ENCODE measurements at regions not wholly inside any gene's neighbourhood (a gene's known extent, or its start where the extent isn't known, plus 50 kb on each side); places are given as distances from the start of the nearest gene placed in this dataset.

DNA sequence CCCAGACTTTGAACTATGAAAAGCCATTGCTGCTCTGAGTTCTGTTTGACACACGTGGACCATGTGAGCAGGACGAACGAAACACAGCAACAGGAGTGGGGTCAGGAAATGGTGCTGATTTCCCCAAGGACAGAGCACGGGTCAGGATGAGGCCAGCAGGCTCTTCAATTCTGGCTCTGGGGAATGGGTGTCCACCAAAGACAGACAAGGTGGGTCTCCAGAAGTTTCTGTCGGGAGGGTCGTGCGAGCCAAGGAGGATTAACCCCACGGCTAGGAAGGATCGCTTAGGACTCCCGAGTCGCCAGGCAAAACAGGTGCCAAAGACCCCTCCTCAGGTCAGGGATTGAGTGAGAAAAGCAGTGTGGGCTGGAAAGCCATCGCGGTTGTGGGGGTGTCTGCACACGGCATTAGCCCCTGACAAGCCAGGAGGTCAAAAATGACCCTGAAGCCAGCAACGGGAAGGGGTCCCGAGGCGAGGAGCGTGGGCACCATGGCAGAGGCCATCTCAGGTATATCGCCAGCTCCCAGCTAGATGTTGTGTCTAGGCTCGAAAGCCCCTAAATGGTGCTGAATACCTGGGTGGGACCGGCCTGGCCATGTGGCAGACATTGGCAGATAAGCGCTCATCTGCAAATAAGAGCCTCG lies 213.9 kb upstream of the SALL3 start:
- no peaks in the 10 kb centered on the region for H3K36me3 ChIP-seq (ENCODE audit: insufficient read depth, low read length)
- no peaks in the 10 kb centered on the region for H3K9me3 ChIP-seq (ENCODE audit: low read length)
- H3K27me3 ChIP-seq (ENCODE audit: insufficient read depth, low read depth, low read length) = no peaks in the 10 kb centered on the region
- no peak overlapping the region for H3K4me2 ChIP-seq (ENCODE audit: low read length)
- no peaks in the 10 kb centered on the region for H3K79me2 ChIP-seq (replicated peaks; ENCODE audit: insufficient read depth, low read length)
- no peak overlapping the region for H3K4me3 ChIP-seq (ENCODE audit: low read length)
- TF ChIP-seq TAF1 (IDR thresholded peaks at IDR 0.05; ENCODE audit: low read depth) (no peak), POLR2AphosphoS5 (IDR thresholded peaks at IDR 0.05) (no peak), EZH2 (IDR thresholded peaks at IDR 0.05; ENCODE audit: borderline replicate concordance, insufficient read depth, low read length, poor library complexity, severe bottlenecking) (no peak), MXI1 (conservative IDR thresholded peaks at IDR 0.05; ENCODE audit: poor library complexity, severe bottlenecking) (no peak), EP300 (conservative IDR thresholded peaks at IDR 0.05; ENCODE audit: poor library complexity, severe bottlenecking) (no peak), RAD21 (conservative IDR thresholded peaks at IDR 0.05) (no peak), SMC3 (conservative IDR thresholded peaks at IDR 0.05; ENCODE audit: poor library complexity) (no peak)
- TF ChIP-seq, protein P1, sequence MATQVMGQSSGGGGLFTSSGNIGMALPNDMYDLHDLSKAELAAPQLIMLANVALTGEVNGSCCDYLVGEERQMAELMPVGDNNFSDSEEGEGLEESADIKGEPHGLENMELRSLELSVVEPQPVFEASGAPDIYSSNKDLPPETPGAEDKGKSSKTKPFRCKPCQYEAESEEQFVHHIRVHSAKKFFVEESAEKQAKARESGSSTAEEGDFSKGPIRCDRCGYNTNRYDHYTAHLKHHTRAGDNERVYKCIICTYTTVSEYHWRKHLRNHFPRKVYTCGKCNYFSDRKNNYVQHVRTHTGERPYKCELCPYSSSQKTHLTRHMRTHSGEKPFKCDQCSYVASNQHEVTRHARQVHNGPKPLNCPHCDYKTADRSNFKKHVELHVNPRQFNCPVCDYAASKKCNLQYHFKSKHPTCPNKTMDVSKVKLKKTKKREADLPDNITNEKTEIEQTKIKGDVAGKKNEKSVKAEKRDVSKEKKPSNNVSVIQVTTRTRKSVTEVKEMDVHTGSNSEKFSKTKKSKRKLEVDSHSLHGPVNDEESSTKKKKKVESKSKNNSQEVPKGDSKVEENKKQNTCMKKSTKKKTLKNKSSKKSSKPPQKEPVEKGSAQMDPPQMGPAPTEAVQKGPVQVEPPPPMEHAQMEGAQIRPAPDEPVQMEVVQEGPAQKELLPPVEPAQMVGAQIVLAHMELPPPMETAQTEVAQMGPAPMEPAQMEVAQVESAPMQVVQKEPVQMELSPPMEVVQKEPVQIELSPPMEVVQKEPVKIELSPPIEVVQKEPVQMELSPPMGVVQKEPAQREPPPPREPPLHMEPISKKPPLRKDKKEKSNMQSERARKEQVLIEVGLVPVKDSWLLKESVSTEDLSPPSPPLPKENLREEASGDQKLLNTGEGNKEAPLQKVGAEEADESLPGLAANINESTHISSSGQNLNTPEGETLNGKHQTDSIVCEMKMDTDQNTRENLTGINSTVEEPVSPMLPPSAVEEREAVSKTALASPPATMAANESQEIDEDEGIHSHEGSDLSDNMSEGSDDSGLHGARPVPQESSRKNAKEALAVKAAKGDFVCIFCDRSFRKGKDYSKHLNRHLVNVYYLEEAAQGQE (IDR thresholded peaks at IDR 0.05; ENCODE audit: borderline replicate concordance) = no peak
- TF ChIP-seq, protein P2, sequence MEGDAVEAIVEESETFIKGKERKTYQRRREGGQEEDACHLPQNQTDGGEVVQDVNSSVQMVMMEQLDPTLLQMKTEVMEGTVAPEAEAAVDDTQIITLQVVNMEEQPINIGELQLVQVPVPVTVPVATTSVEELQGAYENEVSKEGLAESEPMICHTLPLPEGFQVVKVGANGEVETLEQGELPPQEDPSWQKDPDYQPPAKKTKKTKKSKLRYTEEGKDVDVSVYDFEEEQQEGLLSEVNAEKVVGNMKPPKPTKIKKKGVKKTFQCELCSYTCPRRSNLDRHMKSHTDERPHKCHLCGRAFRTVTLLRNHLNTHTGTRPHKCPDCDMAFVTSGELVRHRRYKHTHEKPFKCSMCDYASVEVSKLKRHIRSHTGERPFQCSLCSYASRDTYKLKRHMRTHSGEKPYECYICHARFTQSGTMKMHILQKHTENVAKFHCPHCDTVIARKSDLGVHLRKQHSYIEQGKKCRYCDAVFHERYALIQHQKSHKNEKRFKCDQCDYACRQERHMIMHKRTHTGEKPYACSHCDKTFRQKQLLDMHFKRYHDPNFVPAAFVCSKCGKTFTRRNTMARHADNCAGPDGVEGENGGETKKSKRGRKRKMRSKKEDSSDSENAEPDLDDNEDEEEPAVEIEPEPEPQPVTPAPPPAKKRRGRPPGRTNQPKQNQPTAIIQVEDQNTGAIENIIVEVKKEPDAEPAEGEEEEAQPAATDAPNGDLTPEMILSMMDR (IDR thresholded peaks at IDR 0.05; ENCODE audit: poor library complexity, severe bottlenecking) = no peak
- H3K9ac ChIP-seq (ENCODE audit: low read length) = no peak overlapping the region
- H3K27ac ChIP-seq (ENCODE audit: low read length) = no peak overlapping the region
- no peaks in the 10 kb centered on the region for H4K20me1 ChIP-seq (ENCODE audit: insufficient read depth)
- H3F3A ChIP-seq (ENCODE audit: insufficient read depth, low read length, poor library complexity, severe bottlenecking) = no peaks in the 10 kb centered on the region
- H3K9me2 ChIP-seq (ENCODE audit: insufficient read depth, low read length) = no peaks in the 10 kb centered on the region
- H2AFZ ChIP-seq (ENCODE audit: low read depth, low read length) = no peak overlapping the region

DNA sequence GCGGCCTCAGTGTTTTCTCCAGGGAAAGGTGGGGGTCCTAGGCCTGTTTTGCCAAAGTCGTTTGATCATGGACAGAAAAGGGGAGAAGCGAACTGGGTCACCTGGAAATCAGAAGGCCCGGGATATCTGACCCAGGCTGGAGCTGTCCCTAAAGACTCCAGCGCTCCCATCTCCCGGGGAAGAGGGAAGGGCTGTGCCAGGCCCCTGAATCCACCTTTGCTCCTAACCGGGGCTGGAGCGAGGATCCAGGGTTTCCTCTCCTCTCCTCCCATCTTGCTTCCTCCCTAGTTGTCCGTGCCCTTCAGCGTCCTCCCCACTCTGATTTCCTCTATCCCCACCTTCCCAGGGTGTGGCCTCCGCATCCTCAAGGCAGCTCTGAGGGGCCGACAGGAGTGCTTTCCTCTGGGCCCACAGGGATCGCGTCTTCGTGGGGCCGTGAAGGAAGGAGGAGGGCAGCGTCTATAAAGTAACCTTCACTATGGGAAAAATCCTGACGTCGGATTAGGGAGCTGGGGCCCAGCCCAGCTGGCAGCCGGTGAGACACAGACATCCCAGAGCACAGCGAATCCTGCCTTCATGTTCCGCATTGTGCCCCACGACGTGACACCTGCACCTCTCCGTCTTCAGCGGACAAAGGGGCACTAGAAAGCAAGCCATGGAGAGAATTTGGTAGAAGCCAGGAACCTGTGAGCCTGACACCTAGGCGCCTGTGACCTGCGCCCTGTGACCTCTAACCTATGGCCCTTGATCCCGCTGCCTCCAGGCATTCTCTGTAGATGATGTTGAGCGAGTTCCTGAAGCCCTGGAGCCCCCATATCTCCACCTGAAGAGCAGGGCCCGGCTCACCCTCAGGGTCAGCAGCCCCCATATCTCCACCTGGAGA lies 212.7 kb upstream of the SALL3 start:
- Histone ChIP-seq H3K4me2 (ENCODE audit: low read length) (no peak overlapping the region), H3K36me3 (ENCODE audit: insufficient read depth, low read length) (no peaks in the 10 kb centered on the region), H2AFZ (ENCODE audit: low read depth, low read length) (no peak overlapping the region), H3K79me2 (replicated peaks; ENCODE audit: insufficient read depth, low read length) (no peaks in the 10 kb centered on the region), H3K9me2 (ENCODE audit: insufficient read depth, low read length) (no peaks in the 10 kb centered on the region), H4K20me1 (ENCODE audit: insufficient read depth) (no peaks in the 10 kb centered on the region), H3K27ac (ENCODE audit: low read length) (no peak overlapping the region), H3K4me3 (ENCODE audit: low read length) (no peak overlapping the region), H3F3A (ENCODE audit: insufficient read depth, low read length, poor library complexity, severe bottlenecking) (no peaks in the 10 kb centered on the region), H3K27me3 (ENCODE audit: insufficient read depth, low read depth, low read length) (no peaks in the 10 kb centered on the region), H3K9me3 (ENCODE audit: low read length) (no peaks in the 10 kb centered on the region), H3K9ac (ENCODE audit: low read length) (no peak overlapping the region)
- TF ChIP-seq EZH2 (IDR thresholded peaks at IDR 0.05; ENCODE audit: borderline replicate concordance, insufficient read depth, low read length, poor library complexity, severe bottlenecking) (no peak), SMC3 (conservative IDR thresholded peaks at IDR 0.05; ENCODE audit: poor library complexity) (no peak), TAF1 (IDR thresholded peaks at IDR 0.05; ENCODE audit: low read depth) (no peak)
